Uterus (tissue), 2 donors: ENCODE measurements at regions not wholly inside any gene's neighbourhood (a gene's known extent, or its start where the extent isn't known, plus 50 kb on each side); places are given as distances from the start of the nearest gene placed in this dataset.

ENCODE experiments used
- POLR2A ChIP-seq, 2 donors: fragments of 450-650 bp; IDR thresholded peaks; one replicate each; pipeline ENCODE4 v1.6.1; 2016; ENCODE audit warnings: antibody characterized with exemption in 2 of 2, mild to moderate bottlenecking in 1 of 2, moderate library complexity in 1 of 2
- TF ChIP-seq, protein P1 (sequence below), 4 experiments: fragments of 200-600 bp in 2 of 4; fragments of 450-650 bp in 2 of 4; sonication (generic) in 2 of 4; IDR thresholded peaks; one replicate each; pipeline ENCODE4 v1.5.1; 2016 to 2019; ENCODE audit warnings: antibody characterized with exemption in 4 of 4, mild to moderate bottlenecking in 2 of 4, moderate library complexity in 1 of 4

DNA sequence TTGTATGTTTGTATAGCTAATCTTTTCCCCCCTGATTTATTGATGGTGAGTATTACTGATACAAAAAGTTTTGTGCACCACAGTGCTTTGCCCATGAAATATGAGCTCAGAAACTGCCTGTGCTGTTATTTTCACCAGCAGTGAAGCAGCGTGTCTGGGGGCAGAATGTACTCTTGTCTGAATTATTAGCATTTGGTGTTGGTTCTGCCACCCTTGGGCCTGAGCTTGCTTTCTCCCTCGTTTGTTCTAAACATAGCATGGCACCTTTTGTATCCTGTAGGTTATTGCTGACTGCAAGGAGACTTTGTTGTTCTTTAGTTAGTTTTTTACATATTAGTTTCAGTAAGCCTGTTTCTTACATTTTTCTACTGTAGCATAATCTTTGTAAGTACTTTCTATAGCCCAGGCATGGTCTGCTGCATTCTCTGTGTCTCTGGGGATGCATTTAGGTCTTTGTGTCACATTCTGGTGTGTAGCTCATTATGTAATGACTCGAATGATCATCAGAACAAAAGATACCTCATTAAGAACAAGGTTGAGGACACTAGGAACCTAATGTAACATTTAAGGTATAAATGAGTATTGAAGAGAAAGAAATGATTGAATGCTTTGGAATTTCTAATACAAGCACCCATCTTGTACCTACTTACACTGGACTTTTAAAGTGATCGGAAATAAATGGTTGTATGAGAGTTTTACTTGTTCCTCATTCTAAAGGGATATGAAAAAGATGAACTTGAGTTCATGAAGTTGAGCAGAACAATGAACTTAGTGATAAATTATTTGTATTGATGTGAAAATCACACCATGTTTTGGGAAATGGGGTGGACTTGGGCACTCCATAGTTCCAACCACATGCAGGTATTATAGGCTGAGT is 50.3 kb upstream of the GPI start:
- TF ChIP-seq, protein P1, sequence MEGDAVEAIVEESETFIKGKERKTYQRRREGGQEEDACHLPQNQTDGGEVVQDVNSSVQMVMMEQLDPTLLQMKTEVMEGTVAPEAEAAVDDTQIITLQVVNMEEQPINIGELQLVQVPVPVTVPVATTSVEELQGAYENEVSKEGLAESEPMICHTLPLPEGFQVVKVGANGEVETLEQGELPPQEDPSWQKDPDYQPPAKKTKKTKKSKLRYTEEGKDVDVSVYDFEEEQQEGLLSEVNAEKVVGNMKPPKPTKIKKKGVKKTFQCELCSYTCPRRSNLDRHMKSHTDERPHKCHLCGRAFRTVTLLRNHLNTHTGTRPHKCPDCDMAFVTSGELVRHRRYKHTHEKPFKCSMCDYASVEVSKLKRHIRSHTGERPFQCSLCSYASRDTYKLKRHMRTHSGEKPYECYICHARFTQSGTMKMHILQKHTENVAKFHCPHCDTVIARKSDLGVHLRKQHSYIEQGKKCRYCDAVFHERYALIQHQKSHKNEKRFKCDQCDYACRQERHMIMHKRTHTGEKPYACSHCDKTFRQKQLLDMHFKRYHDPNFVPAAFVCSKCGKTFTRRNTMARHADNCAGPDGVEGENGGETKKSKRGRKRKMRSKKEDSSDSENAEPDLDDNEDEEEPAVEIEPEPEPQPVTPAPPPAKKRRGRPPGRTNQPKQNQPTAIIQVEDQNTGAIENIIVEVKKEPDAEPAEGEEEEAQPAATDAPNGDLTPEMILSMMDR (IDR thresholded peaks at IDR 0.05): no peak
- TF ChIP-seq POLR2A (IDR thresholded peaks at IDR 0.05): no peak
